Suprapubic skin (tissue), 3 donors: ENCODE measurements at regions not wholly inside any gene's neighbourhood (a gene's known extent, or its start where the extent isn't known, plus 50 kb on each side); places are given as distances from the start of the nearest gene placed in this dataset.

Source experiments
- EP300 ChIP-seq: sonication (generic); formaldehyde crosslinking; IDR thresholded peaks from one replicate; pipeline ENCODE4 v1.6.1; 2017; ENCODE audit warnings: antibody characterized with exemption
- POLR2A ChIP-seq, 2 donors: fragments of 450-650 bp; IDR thresholded peaks; one replicate each; pipeline ENCODE4 v1.6.1; 2017; ENCODE audit warnings: antibody characterized with exemption in 2 of 2, mild to moderate bottlenecking in 2 of 2, moderate library complexity in 2 of 2
- TF ChIP-seq, protein P1 (sequence below), 2 donors: fragments of 200-600 bp in 1 of 2; fragments of 450-650 bp in 1 of 2; sonication (generic) in 1 of 2; IDR thresholded peaks; one replicate each; pipeline ENCODE4 v1.5.1; 2016 to 2019; ENCODE audit warnings: antibody characterized with exemption in 2 of 2, mild to moderate bottlenecking in 1 of 2, moderate library complexity in 1 of 2

DNA sequence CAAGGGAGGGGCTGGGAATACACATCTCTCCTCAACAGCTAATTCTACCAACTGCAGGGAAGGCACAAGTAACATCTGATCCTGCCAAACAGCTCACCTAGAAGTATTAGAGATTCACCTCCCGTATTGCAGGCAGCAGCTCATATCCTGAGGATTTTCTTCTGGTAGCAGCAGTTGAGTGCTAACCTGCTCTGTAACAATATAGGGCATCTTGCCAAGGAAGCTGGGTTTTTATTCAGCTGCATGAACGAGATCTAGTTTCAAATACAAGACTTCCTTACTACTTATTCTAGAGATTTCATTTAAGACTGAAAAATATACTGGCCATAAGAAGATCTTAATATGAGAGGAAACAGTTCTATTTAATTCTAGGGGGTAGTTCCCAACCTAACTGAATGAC is 261.4 kb upstream of the USP15 start:
- TF ChIP-seq, protein P1, sequence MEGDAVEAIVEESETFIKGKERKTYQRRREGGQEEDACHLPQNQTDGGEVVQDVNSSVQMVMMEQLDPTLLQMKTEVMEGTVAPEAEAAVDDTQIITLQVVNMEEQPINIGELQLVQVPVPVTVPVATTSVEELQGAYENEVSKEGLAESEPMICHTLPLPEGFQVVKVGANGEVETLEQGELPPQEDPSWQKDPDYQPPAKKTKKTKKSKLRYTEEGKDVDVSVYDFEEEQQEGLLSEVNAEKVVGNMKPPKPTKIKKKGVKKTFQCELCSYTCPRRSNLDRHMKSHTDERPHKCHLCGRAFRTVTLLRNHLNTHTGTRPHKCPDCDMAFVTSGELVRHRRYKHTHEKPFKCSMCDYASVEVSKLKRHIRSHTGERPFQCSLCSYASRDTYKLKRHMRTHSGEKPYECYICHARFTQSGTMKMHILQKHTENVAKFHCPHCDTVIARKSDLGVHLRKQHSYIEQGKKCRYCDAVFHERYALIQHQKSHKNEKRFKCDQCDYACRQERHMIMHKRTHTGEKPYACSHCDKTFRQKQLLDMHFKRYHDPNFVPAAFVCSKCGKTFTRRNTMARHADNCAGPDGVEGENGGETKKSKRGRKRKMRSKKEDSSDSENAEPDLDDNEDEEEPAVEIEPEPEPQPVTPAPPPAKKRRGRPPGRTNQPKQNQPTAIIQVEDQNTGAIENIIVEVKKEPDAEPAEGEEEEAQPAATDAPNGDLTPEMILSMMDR (IDR thresholded peaks at IDR 0.05): no peak
- TF ChIP-seq POLR2A (IDR thresholded peaks at IDR 0.05): no peak
- no peak for TF ChIP-seq EP300
